HCT116 (cell line): ENCODE measurements at regions not wholly inside any gene's neighbourhood (a gene's known extent, or its start where the extent isn't known, plus 50 kb on each side); places are given as distances from the start of the nearest gene placed in this dataset.

Experiments
- CEBPB ChIP-seq: IDR thresholded peaks from 2 replicates; pipeline ENCODE4 v1.6.1; 2012; ENCODE audit warnings: low read depth
- EZH2 ChIP-seq: fragments of 200-600 bp; sonication (generic); IDR thresholded peaks from 2 replicates; pipeline ENCODE4 v1.6.1; 2017; ENCODE audit warnings: antibody characterized with exemption, mixed run types
- EZH2phosphoT487 ChIP-seq: fragments of 200-600 bp; IDR thresholded peaks from 2 replicates; pipeline ENCODE4 v1.6.1; 2018; ENCODE audit warnings: antibody characterized with exemption, borderline replicate concordance
- POLR2A ChIP-seq: IDR thresholded peaks from 2 replicates; pipeline ENCODE4 v1.7.0; 2011; ENCODE audit warnings: borderline replicate concordance; ENCODE audit not compliant: insufficient read depth, insufficient read length; ENCODE audit errors: extremely low read depth
- POLR2AphosphoS5 ChIP-seq: IDR thresholded peaks from 2 replicates; pipeline ENCODE4 v1.6.1; 2011; ENCODE audit warnings: mild to moderate bottlenecking, low read depth, low read length, moderate library complexity
- RAD21 ChIP-seq: IDR thresholded peaks from 2 replicates; pipeline ENCODE4 v1.6.1; 2012; ENCODE audit warnings: low read depth, mild to moderate bottlenecking
- REST ChIP-seq: IDR thresholded peaks from 2 replicates; pipeline ENCODE4 v1.6.1; 2012; ENCODE audit warnings: low read depth
- SIN3A ChIP-seq: IDR thresholded peaks from 2 replicates; pipeline ENCODE4 v1.6.1; 2012; ENCODE audit warnings: low read depth
- SP1 ChIP-seq: IDR thresholded peaks from 2 replicates; pipeline ENCODE4 v1.6.1; 2012; ENCODE audit warnings: low read depth
- YY1 ChIP-seq: IDR thresholded peaks from 2 replicates; pipeline ENCODE4 v1.6.1; 2011; ENCODE audit warnings: low read length, low read depth, moderate library complexity, mild to moderate bottlenecking; ENCODE audit not compliant: insufficient replicate concordance; ENCODE audit errors: extremely low read depth
- ZBTB33 ChIP-seq: IDR thresholded peaks from 2 replicates; pipeline ENCODE4 v1.6.1; 2011; ENCODE audit warnings: mild to moderate bottlenecking, low read length, moderate library complexity; ENCODE audit not compliant: insufficient replicate concordance; ENCODE audit errors: extremely low read depth
- ZNF274 ChIP-seq: fragments of 200-500 bp; sonication (Bioruptor generic); IDR thresholded peaks from 2 replicates; pipeline ENCODE4 v1.6.1; 2014; ENCODE audit warnings: mild to moderate bottlenecking, low read depth, low read length, inconsistent platforms
- TF ChIP-seq, protein P1 (sequence below): IDR thresholded peaks from 2 replicates; pipeline ENCODE4 v1.6.1; 2012
- TF ChIP-seq, protein P2 (sequence below), 3 experiments: fragments of 200-600 bp in 1 of 3; sonication (generic) in 1 of 3; IDR thresholded peaks in 2 of 3; conservative IDR thresholded peaks in 1 of 3; 2 replicates each; pipeline ENCODE4 v1.5.1; 2012 to 2017; ENCODE audit warnings: low read depth in 2 of 3, low read length in 2 of 3, antibody characterized with exemption in 1 of 3, borderline replicate concordance in 1 of 3, control low read depth in 1 of 3, mild to moderate bottlenecking in 1 of 3, mixed read lengths in 1 of 3, mixed run types in 1 of 3, moderate library complexity in 1 of 3; ENCODE audit not compliant: insufficient read depth in 1 of 3

- no peak for TF ChIP-seq YY1
- TF ChIP-seq POLR2A: no peak
- TF ChIP-seq SIN3A: no peak
- TF ChIP-seq, protein P1, sequence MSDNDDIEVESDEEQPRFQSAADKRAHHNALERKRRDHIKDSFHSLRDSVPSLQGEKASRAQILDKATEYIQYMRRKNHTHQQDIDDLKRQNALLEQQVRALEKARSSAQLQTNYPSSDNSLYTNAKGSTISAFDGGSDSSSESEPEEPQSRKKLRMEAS: no peak
- TF ChIP-seq RAD21: no peak
- TF ChIP-seq EZH2phosphoT487: no peak
- TF ChIP-seq, protein P2, sequence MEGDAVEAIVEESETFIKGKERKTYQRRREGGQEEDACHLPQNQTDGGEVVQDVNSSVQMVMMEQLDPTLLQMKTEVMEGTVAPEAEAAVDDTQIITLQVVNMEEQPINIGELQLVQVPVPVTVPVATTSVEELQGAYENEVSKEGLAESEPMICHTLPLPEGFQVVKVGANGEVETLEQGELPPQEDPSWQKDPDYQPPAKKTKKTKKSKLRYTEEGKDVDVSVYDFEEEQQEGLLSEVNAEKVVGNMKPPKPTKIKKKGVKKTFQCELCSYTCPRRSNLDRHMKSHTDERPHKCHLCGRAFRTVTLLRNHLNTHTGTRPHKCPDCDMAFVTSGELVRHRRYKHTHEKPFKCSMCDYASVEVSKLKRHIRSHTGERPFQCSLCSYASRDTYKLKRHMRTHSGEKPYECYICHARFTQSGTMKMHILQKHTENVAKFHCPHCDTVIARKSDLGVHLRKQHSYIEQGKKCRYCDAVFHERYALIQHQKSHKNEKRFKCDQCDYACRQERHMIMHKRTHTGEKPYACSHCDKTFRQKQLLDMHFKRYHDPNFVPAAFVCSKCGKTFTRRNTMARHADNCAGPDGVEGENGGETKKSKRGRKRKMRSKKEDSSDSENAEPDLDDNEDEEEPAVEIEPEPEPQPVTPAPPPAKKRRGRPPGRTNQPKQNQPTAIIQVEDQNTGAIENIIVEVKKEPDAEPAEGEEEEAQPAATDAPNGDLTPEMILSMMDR (IDR thresholded peaks at IDR 0.05 in 2 of 3, conservative IDR thresholded peaks at IDR 0.05 in 1 of 3; ENCODE audit: borderline replicate concordance in 1 of 3, insufficient read depth in 1 of 3, low read depth in 2 of 3, low read length in 2 of 3): no peak
- no peak for TF ChIP-seq CEBPB
- TF ChIP-seq POLR2AphosphoS5: no peak
- no peak for TF ChIP-seq EZH2
- no peak for TF ChIP-seq ZNF274
- TF ChIP-seq SP1: no peak
- TF ChIP-seq ZBTB33: no peak
- TF ChIP-seq REST: no peak
Measured at GRCh38 chr18:76130845-76131244, 364.2 kb downstream of the ZNF516 start.
